Suprapubic skin (tissue), 4 donors: ENCODE measurements at regions not wholly inside any gene's neighbourhood (a gene's known extent, or its start where the extent isn't known, plus 50 kb on each side); places are given as distances from the start of the nearest gene placed in this dataset.

ENCODE experiments used
- DNase-seq, 2 donors: peaks; one replicate each; pipeline ENCODE4 v3.0.0-alpha.2; 2019; ENCODE audit warnings: low spot score in 2 of 2
- H3K27ac ChIP-seq: fragments of 200-600 bp; sonication (generic); one replicate; pipeline ENCODE4 v1.5.1; 2019
- H3K27me3 ChIP-seq: fragments of 200-600 bp; sonication (generic); one replicate; pipeline ENCODE4 v1.5.1; 2019
- H3K36me3 ChIP-seq: fragments of 200-600 bp; sonication (generic); one replicate; pipeline ENCODE4 v1.5.1; 2019
- H3K4me1 ChIP-seq: fragments of 200-600 bp; sonication (generic); one replicate; pipeline ENCODE4 v1.5.1; 2019
- H3K4me3 ChIP-seq: fragments of 200-600 bp; sonication (generic); one replicate; pipeline ENCODE4 v1.5.1; 2019; ENCODE audit warnings: mild to moderate bottlenecking
- H3K9me3 ChIP-seq: fragments of 200-600 bp; sonication (generic); one replicate; pipeline ENCODE4 v1.5.1; 2019
- CTCF ChIP-seq, 2 donors: fragments of 200-600 bp in 1 of 2; fragments of 450-650 bp in 1 of 2; sonication (generic) in 1 of 2; IDR thresholded peaks; one replicate each; pipeline ENCODE4 v1.5.1; 2016 to 2019; ENCODE audit warnings: antibody characterized with exemption in 2 of 2, mild to moderate bottlenecking in 1 of 2, moderate library complexity in 1 of 2
- EP300 ChIP-seq: sonication (generic); formaldehyde crosslinking; IDR thresholded peaks from one replicate; pipeline ENCODE4 v1.6.1; 2017; ENCODE audit warnings: antibody characterized with exemption
- POLR2A ChIP-seq, 2 donors: fragments of 450-650 bp; IDR thresholded peaks; one replicate each; pipeline ENCODE4 v1.6.1; 2017; ENCODE audit warnings: antibody characterized with exemption in 2 of 2, mild to moderate bottlenecking in 2 of 2, moderate library complexity in 2 of 2
- POLR2AphosphoS5 ChIP-seq, 3 donors: sonication (generic); formaldehyde crosslinking; IDR thresholded peaks; one replicate each; pipeline ENCODE4 v1.6.1; 2017; ENCODE audit warnings: antibody characterized with exemption in 3 of 3
- WGBS: methylation state at CpG from one replicate; pipeline ENCODE4 v1.1.5; 2018; 5-methylcytosine and 5-hydroxymethylcytosine counted together

DNA sequence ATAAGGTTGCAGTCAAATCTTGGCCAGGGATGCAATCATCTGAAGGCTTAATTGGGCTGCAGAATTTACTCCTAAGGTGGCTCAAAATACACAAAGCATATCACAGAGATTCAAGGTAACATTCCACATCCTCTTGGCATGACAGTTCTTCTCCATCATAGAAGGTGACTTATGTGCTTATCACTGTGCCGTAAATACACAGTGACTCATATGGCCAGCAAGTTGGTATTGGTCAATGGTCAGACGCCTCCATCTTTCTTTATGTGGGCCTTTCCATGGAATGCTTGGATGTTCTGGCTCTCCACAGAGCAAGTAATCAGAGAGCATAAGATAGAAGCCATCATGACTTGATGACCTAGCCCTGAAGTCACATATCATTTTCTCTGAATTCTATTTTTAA lies 168.8 kb upstream of the ST8SIA2 start:
- H3K9me3 ChIP-seq = peaks cover 6% of the 10 kb centered on the region
- DNase-seq = no peak
- H3K27me3 ChIP-seq = no peaks in the 10 kb centered on the region
- TF ChIP-seq POLR2A (IDR thresholded peaks at IDR 0.05) = no peak
- no peak for TF ChIP-seq EP300
- TF ChIP-seq POLR2AphosphoS5 (IDR thresholded peaks at IDR 0.05) = no peak
- TF ChIP-seq CTCF (IDR thresholded peaks at IDR 0.05) = no peak
- H3K4me3 ChIP-seq = no peak overlapping the region
- no peak overlapping the region for H3K27ac ChIP-seq
- no peaks in the 10 kb centered on the region for H3K4me1 ChIP-seq
- no peaks in the 10 kb centered on the region for H3K36me3 ChIP-seq
- 97% methylated on average over 2 of the region's 2 CpGs for WGBS

DNA sequence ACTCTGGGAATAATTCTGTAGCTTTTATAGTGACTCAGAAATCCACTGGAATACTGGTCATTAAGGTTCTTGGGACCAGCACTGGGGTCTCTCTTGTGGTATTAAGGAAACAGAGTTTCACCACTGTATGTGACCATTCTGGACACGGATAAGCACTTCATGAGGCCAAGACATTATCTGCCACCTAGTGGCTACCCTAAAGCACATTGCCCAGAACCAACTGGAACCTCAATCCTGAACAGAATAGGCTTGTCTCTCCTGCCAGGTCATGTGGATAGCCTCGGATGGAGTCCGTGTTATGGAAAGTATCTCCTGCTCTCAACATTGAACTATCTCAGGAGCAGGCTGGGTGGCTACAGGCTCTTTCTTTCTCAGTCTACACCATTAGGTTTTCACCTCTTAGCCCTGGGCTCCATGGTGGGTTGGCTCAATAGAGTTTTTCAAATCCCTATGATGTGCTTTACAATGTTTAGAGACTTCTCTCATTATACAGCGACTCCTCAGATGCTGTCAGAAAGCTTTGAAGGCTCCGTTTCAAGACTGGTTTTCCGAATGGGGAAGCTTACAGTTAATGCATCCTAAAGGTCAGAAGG lies 167.6 kb upstream of the ST8SIA2 start:
- WGBS = 58% methylated on average over 6 of the region's 6 CpGs
- Histone ChIP-seq H3K4me3 (no peak overlapping the region), H3K27me3 (no peaks in the 10 kb centered on the region), H3K36me3 (no peaks in the 10 kb centered on the region), H3K9me3 (peaks cover 6% of the 10 kb centered on the region), H3K27ac (no peak overlapping the region), H3K4me1 (no peaks in the 10 kb centered on the region)
- DNase-seq = no peak
- TF ChIP-seq POLR2AphosphoS5 (IDR thresholded peaks at IDR 0.05) = no peak
- TF ChIP-seq CTCF (IDR thresholded peaks at IDR 0.05) = peak in 1 of 2 donors; percentile 38

- 51% methylated on average over 2 of the region's 2 CpGs for WGBS
- Histone ChIP-seq H3K4me1 (no peaks in the 10 kb centered on the region), H3K36me3 (no peaks in the 10 kb centered on the region), H3K27ac (no peak overlapping the region), H3K9me3 (peaks cover 6% of the 10 kb centered on the region), H3K4me3 (no peak overlapping the region), H3K27me3 (peaks cover 13% of the 10 kb centered on the region)
- TF ChIP-seq CTCF (IDR thresholded peaks at IDR 0.05) (no peak), POLR2AphosphoS5 (IDR thresholded peaks at IDR 0.05) (no peak), POLR2A (IDR thresholded peaks at IDR 0.05) (no peak), EP300 (no peak)
- no peak for DNase-seq
Observed at GRCh38 chr15:92228830-92229229, 164.9 kb upstream of the ST8SIA2 start.

- H3K27me3 ChIP-seq = peaks cover 13% of the 10 kb centered on the region
- H3K9me3 ChIP-seq = no peaks in the 10 kb centered on the region
- TF ChIP-seq POLR2A (IDR thresholded peaks at IDR 0.05) (no peak), CTCF (IDR thresholded peaks at IDR 0.05) (no peak), EP300 (no peak), POLR2AphosphoS5 (IDR thresholded peaks at IDR 0.05) (no peak)
- DNase-seq = no peak
- no peaks in the 10 kb centered on the region for H3K4me1 ChIP-seq
- no peaks in the 10 kb centered on the region for H3K36me3 ChIP-seq
- H3K4me3 ChIP-seq = no peak overlapping the region
- WGBS = 74% methylated on average over 4 of the region's 4 CpGs
- no peak overlapping the region for H3K27ac ChIP-seq
Observed at GRCh38 chr15:92231461-92231860, 162.2 kb upstream of the ST8SIA2 start.

- H3K4me1 ChIP-seq = no peaks in the 10 kb centered on the region
- 68% methylated on average over 7 of the region's 7 CpGs for WGBS
- TF ChIP-seq CTCF (IDR thresholded peaks at IDR 0.05) (no peak), POLR2A (IDR thresholded peaks at IDR 0.05) (no peak), POLR2AphosphoS5 (IDR thresholded peaks at IDR 0.05) (no peak), EP300 (no peak)
- no peaks in the 10 kb centered on the region for H3K36me3 ChIP-seq
- H3K4me3 ChIP-seq = no peak overlapping the region
- H3K27me3 ChIP-seq = peaks cover 13% of the 10 kb centered on the region
- no peak overlapping the region for H3K27ac ChIP-seq
- no peaks in the 10 kb centered on the region for H3K9me3 ChIP-seq
- DNase-seq = no peak
Observed at GRCh38 chr15:92232317-92232716, 161.4 kb upstream of the ST8SIA2 start.
